ENCODE measurements at regions not wholly inside any gene's neighbourhood (a gene's known extent, or its start where the extent isn't known, plus 50 kb on each side); places are given as distances from the start of the nearest gene placed in this dataset.

DNA sequence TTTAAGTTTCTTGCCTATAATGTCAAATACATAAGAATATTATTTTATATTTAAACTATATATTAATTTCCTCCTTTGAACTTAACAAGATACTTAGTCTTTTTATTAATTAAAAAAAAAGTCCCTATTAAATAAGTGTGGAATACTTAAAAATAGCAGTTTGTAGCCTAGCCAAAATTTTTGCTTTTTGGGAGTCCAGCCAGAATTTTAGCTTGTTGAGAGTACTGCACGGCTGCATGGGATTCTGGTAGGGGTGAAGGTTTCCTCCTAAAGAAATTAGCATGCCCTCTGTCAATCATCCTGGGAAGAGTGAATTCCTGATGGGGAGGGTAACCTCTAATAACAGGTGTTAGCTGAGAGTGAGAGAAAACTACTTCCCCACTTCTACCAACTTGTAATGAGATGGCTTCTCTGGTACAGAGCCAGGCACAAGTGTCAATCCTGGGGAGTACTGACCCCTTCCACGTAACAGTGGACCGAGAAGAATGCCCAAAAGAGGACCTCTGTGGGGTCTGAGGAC, 195.7 kb downstream of the SPRY2 start:
- TF ChIP-seq, protein P1, sequence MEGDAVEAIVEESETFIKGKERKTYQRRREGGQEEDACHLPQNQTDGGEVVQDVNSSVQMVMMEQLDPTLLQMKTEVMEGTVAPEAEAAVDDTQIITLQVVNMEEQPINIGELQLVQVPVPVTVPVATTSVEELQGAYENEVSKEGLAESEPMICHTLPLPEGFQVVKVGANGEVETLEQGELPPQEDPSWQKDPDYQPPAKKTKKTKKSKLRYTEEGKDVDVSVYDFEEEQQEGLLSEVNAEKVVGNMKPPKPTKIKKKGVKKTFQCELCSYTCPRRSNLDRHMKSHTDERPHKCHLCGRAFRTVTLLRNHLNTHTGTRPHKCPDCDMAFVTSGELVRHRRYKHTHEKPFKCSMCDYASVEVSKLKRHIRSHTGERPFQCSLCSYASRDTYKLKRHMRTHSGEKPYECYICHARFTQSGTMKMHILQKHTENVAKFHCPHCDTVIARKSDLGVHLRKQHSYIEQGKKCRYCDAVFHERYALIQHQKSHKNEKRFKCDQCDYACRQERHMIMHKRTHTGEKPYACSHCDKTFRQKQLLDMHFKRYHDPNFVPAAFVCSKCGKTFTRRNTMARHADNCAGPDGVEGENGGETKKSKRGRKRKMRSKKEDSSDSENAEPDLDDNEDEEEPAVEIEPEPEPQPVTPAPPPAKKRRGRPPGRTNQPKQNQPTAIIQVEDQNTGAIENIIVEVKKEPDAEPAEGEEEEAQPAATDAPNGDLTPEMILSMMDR (IDR thresholded peaks at IDR 0.05 in 8 of 11, conservative IDR thresholded peaks at IDR 0.05 in 3 of 11) = no peak
- TF ChIP-seq POLR2A (IDR thresholded peaks at IDR 0.05) (no peak), POLR2AphosphoS5 (IDR thresholded peaks at IDR 0.05) (no peak)

Measured in spleen (tissue), 7 donors.